HepG2 (cell line): ENCODE measurements at regions not wholly inside any gene's neighbourhood (a gene's known extent, or its start where the extent isn't known, plus 50 kb on each side); places are given as distances from the start of the nearest gene placed in this dataset.

Source experiments
- ATAC-seq: fragments of 200-7000 bp; cut with Tn5 transposase; 3 replicates; pipeline ENCODE4 v1.9.1; 2020; ENCODE audit warnings: mild to moderate bottlenecking, moderate library complexity
- BruUV-seq: library from RNA; stranded (reverse); fragments of 400-500 nt; replicated peaks from 2 replicates; lab custom pipeline; 2021; lab: Mats Ljungman, UMichigan
- CTCF ChIA-PET: fragments of 300-600 bp; formaldehyde crosslinking; extraction: SDS; loops from one replicate; lab custom pipeline; 2021; ENCODE audit warnings: low total read pairs, inconsistent platforms, low intra/inter-chr PET ratio; lab: Yijun Ruan, JAX
- POLR2A ChIA-PET: fragments of 350-600 bp; sonication (Branson Sonifier 250); formaldehyde crosslinking; loops from one replicate; lab custom pipeline; 2020; ENCODE audit warnings: antibody characterized with exemption, inconsistent platforms; lab: Yijun Ruan, JAX
- DNase-seq: peaks from one replicate; pipeline ENCODE4 v3.0.0-alpha.2; 2015; ENCODE audit warnings: low spot score
- FAIRE-seq: peaks from 3 replicates; lab custom pipeline; 2011; peaks lifted over from hg19 to GRCh38; lab: Jason Lieb, UNC
- H2AFZ ChIP-seq: one replicate; pipeline ENCODE4 v1.6.1; 2011; ENCODE audit warnings: low read length, inconsistent platforms
- H3K27ac ChIP-seq: fragments of 300-600 bp; 3 replicates; pipeline ENCODE4 v1.8.0; 2011; ENCODE audit warnings: mixed run types, mild to moderate bottlenecking, mixed read lengths, low read length, inconsistent platforms; ENCODE audit not compliant: insufficient read depth; ENCODE audit errors: extremely low read length
- H3K27me3 ChIP-seq, 2 experiments: fragments of 200-600 bp in 1 of 2; 2 replicates in 1 of 2; 3 replicates in 1 of 2; pipeline versions ENCODE4 v1.6.0 to v1.8.0; 2011; ENCODE audit warnings: low read length in 2 of 2, mild to moderate bottlenecking in 2 of 2, moderate library complexity in 2 of 2, inconsistent platforms in 1 of 2; ENCODE audit not compliant: insufficient read depth in 2 of 2, control insufficient read depth in 1 of 2
- H3K36me3 ChIP-seq, 2 experiments: fragments of 200-600 bp in 1 of 2; replicated peaks in 1 of 2; 2 replicates in 1 of 2; 3 replicates in 1 of 2; pipeline versions ENCODE4 v1.5.1 to v1.8.0; 2011; ENCODE audit warnings: low read length in 2 of 2, inconsistent platforms in 1 of 2; ENCODE audit not compliant: insufficient read depth in 2 of 2, control insufficient read depth in 1 of 2
- H3K4me1 ChIP-seq: 2 replicates; pipeline ENCODE4 v1.5.1; 2012; ENCODE audit warnings: low read length, inconsistent platforms; ENCODE audit not compliant: insufficient read depth
- H3K4me2 ChIP-seq: 2 replicates; pipeline ENCODE4 v1.6.0; 2011; ENCODE audit warnings: low read depth, low read length, inconsistent platforms
- H3K4me3 ChIP-seq, 3 experiments: fragments of 200-600 bp in 1 of 3; sonication (generic), shearing (Covaris generic) in 1 of 3; replicated peaks in 1 of 3; 2 replicates each; pipeline ENCODE4 v1.5.1; 2011 to 2016; ENCODE audit warnings: low read length in 3 of 3, inconsistent platforms in 2 of 3, low read depth in 2 of 3, mild to moderate bottlenecking in 2 of 3, control low read depth in 1 of 3, mixed read lengths in 1 of 3; ENCODE audit not compliant: insufficient read depth in 1 of 3
- H3K79me2 ChIP-seq: one replicate; pipeline ENCODE4 v1.6.1; 2011; ENCODE audit warnings: low read length, inconsistent platforms; ENCODE audit not compliant: insufficient read depth
- H3K9ac ChIP-seq: 2 replicates; pipeline ENCODE4 v1.6.0; 2011; ENCODE audit warnings: mild to moderate bottlenecking, low read depth, low read length, inconsistent platforms; ENCODE audit not compliant: insufficient read depth
- H3K9me3 ChIP-seq: 2 replicates; pipeline ENCODE4 v1.5.1; 2012; ENCODE audit warnings: mild to moderate bottlenecking, low read length
- H4K20me1 ChIP-seq: 2 replicates; pipeline ENCODE4 v1.6.0; 2011; ENCODE audit warnings: inconsistent platforms, mild to moderate bottlenecking, low read length, moderate library complexity; ENCODE audit not compliant: insufficient read depth
- ELF3 ChIP-seq: IDR thresholded peaks from 2 replicates; pipeline ENCODE4 v1.6.1; 2016; ENCODE audit warnings: missing genetic modification reagents, missing compliant biosample characterization
- HOMEZ ChIP-seq: IDR thresholded peaks from 2 replicates; pipeline ENCODE4 v1.6.1; 2016; ENCODE audit warnings: low read depth
- KDM5B ChIP-seq: sonication (generic); formaldehyde crosslinking; IDR thresholded peaks from 2 replicates; pipeline ENCODE4 v1.4.0; 2020; ENCODE audit warnings: missing genetic modification reagents, mild to moderate bottlenecking, borderline replicate concordance
- RXRB ChIP-seq: IDR thresholded peaks from 2 replicates; pipeline ENCODE4 v1.6.1; 2016; ENCODE audit warnings: borderline replicate concordance, missing genetic modification reagents, missing compliant biosample characterization
- SUZ12 ChIP-seq: fragments of 150-350 bp; IDR thresholded peaks from 2 replicates; pipeline ENCODE4 v1.6.1; 2014; ENCODE audit warnings: low read depth, low read length
- THRA ChIP-seq: sonication (generic); formaldehyde crosslinking; IDR thresholded peaks from 2 replicates; pipeline ENCODE4 v1.4.0; 2020; ENCODE audit warnings: missing genetic modification reagents, borderline replicate concordance
- TSC22D2 ChIP-seq: sonication (generic); formaldehyde crosslinking; IDR thresholded peaks from 2 replicates; pipeline ENCODE4 v1.5.1; 2020; ENCODE audit warnings: missing genetic modification reagents, mild to moderate bottlenecking, borderline replicate concordance
- U2AF2 ChIP-seq: fragments of 200-400 bp; formaldehyde crosslinking; IDR thresholded peaks from 2 replicates; pipeline ENCODE4 v1.6.1; 2017; ENCODE audit warnings: low read depth, mild to moderate bottlenecking, low read length
- ZBTB1 ChIP-seq: sonication (generic); formaldehyde crosslinking; IDR thresholded peaks from 2 replicates; pipeline ENCODE4 v1.4.0; 2020; ENCODE audit warnings: missing genetic modification reagents, borderline replicate concordance
- ZBTB21 ChIP-seq: sonication (generic); formaldehyde crosslinking; IDR thresholded peaks from 2 replicates; pipeline ENCODE4 v1.4.0; 2020; ENCODE audit warnings: missing genetic modification reagents
- ZBTB46 ChIP-seq: sonication (generic); formaldehyde crosslinking; IDR thresholded peaks from 2 replicates; pipeline ENCODE4 v1.4.0; 2020; ENCODE audit warnings: mild to moderate bottlenecking, missing genetic modification reagents, borderline replicate concordance
- ZNF562 ChIP-seq: sonication (generic); formaldehyde crosslinking; IDR thresholded peaks from 2 replicates; pipeline ENCODE4 v1.8.0; 2022; ENCODE audit warnings: missing genetic modification reagents, borderline replicate concordance
- ZNF724P ChIP-seq: sonication (generic); formaldehyde crosslinking; IDR thresholded peaks from 2 replicates; pipeline ENCODE4 v1.8.0; 2022; ENCODE audit warnings: missing genetic modification reagents, borderline replicate concordance
- ZNF737 ChIP-seq: sonication (generic); formaldehyde crosslinking; IDR thresholded peaks from 2 replicates; pipeline ENCODE4 v1.5.0; 2020; ENCODE audit warnings: missing genetic modification reagents, mild to moderate bottlenecking, borderline replicate concordance
- ZNF782 ChIP-seq: sonication (generic); formaldehyde crosslinking; IDR thresholded peaks from 2 replicates; pipeline ENCODE4 v1.4.0; 2020; ENCODE audit warnings: missing genetic modification reagents, mild to moderate bottlenecking, borderline replicate concordance
- WGBS: methylation state at CpG from one replicate; pipeline ENCODE4 v1.1.6; 2017; ENCODE audit warnings: low lambda C conversion rate; 5-methylcytosine and 5-hydroxymethylcytosine counted together
- in situ Hi-C: cut with HindIII; loops from 2 replicates; pipeline ENCODE4 v1.10.0; 2017; ENCODE audit warnings: low pct_unique_long_range_greater_than_20kb; ENCODE audit not compliant: extremely low pct_ligation_motif_present
- intact Hi-C: fragments of 100-400 bp; cut with micrococcal nuclease; formaldehyde crosslinking; loops from one replicate; pipeline ENCODE4 v1.10.0; 2022; ENCODE audit not compliant: unreplicated experiment
- TF ChIP-seq, protein P1 (sequence below): sonication (generic); formaldehyde crosslinking; IDR thresholded peaks from 2 replicates; pipeline ENCODE4 v1.4.0; 2020; ENCODE audit warnings: mild to moderate bottlenecking, low read depth, missing genetic modification reagents
- TF ChIP-seq, protein P2 (sequence below): sonication (generic); formaldehyde crosslinking; IDR thresholded peaks from 2 replicates; pipeline ENCODE4 v1.5.0; 2020; ENCODE audit warnings: missing genetic modification reagents, mild to moderate bottlenecking, borderline replicate concordance
- TF ChIP-seq, protein P3 (sequence below): sonication (generic); formaldehyde crosslinking; IDR thresholded peaks from 2 replicates; pipeline ENCODE4 v1.5.0; 2020; ENCODE audit warnings: missing genetic modification reagents, mild to moderate bottlenecking, borderline replicate concordance

DNA sequence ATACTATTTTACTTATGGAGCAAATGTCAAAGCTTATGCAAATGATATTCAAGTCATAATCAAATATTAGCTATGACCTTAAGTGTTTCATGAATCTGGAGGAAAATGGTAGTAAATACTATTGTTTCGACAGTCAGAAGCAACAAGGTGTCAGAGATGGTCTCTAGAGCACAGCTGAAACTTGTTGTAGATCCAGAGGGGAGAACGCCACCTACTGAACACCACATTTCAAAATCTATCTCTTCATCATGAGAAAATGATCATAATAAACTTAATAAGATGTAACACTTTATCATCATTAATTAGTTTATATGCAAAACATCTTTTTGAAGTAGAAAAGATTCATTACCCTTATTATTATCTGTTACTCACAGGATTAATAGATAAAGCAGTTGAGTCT is 418.7 kb downstream of the GATA3 start:
- intact Hi-C loops (no loop called here), in situ Hi-C loops (no loop called here)
- H3K36me3 ChIP-seq: no peaks in the 10 kb centered on the region
- TF ChIP-seq, protein P1, sequence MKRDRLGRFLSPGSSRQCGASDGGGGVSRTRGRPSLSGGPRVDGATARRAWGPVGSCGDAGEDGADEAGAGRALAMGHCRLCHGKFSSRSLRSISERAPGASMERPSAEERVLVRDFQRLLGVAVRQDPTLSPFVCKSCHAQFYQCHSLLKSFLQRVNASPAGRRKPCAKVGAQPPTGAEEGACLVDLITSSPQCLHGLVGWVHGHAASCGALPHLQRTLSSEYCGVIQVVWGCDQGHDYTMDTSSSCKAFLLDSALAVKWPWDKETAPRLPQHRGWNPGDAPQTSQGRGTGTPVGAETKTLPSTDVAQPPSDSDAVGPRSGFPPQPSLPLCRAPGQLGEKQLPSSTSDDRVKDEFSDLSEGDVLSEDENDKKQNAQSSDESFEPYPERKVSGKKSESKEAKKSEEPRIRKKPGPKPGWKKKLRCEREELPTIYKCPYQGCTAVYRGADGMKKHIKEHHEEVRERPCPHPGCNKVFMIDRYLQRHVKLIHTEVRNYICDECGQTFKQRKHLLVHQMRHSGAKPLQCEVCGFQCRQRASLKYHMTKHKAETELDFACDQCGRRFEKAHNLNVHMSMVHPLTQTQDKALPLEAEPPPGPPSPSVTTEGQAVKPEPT (CRISPR knock-in tag): no peak
- TF ChIP-seq KDM5B (CRISPR knock-in tag) (no peak), U2AF2 (no peak), ZBTB46 (CRISPR knock-in tag) (no peak), ZNF737 (CRISPR knock-in tag) (no peak), THRA (no peak), TSC22D2 (CRISPR knock-in tag) (no peak), ZBTB21 (CRISPR knock-in tag) (no peak), SUZ12 (no peak), HOMEZ (CRISPR knock-in tag) (no peak), ZNF782 (CRISPR knock-in tag) (no peak), ZBTB1 (no peak), ZNF562 (no peak), ZNF724P (no peak), RXRB (CRISPR knock-in tag) (no peak), ELF3 (no peak)
- TF ChIP-seq, protein P2, sequence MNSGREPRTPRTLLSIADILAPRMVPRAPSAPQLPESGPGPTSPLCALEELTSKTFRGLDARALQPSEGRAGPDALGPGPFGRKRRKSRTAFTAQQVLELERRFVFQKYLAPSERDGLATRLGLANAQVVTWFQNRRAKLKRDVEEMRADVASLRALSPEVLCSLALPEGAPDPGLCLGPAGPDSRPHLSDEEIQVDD (CRISPR knock-in tag): no peak
- TF ChIP-seq, protein P3, sequence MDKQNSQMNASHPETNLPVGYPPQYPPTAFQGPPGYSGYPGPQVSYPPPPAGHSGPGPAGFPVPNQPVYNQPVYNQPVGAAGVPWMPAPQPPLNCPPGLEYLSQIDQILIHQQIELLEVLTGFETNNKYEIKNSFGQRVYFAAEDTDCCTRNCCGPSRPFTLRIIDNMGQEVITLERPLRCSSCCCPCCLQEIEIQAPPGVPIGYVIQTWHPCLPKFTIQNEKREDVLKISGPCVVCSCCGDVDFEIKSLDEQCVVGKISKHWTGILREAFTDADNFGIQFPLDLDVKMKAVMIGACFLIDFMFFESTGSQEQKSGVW (CRISPR knock-in tag): no peak
- ChIA-PET CTCF (no interaction called here), POLR2A (no interaction called here)
- no peaks in the 10 kb centered on the region for H3K4me1 ChIP-seq
- no peaks in the 10 kb centered on the region for H3K79me2 ChIP-seq
- FAIRE-seq: no peak
- no peak overlapping the region for H3K27ac ChIP-seq
- no peak for ATAC-seq
- no peak overlapping the region for H3K9ac ChIP-seq
- peaks cover 10% of the 10 kb centered on the region; the same call in 1 of the 2 replicates for H3K9me3 ChIP-seq
- H4K20me1 ChIP-seq: no peaks in the 10 kb centered on the region
- BruUV-seq: no TSS peak
- H3K27me3 ChIP-seq: no peaks in the 10 kb centered on the region
- 25% methylated on average over 2 of the region's 2 CpGs for WGBS
- H3K4me2 ChIP-seq: no peak overlapping the region
- H3K4me3 ChIP-seq: no peak overlapping the region
- DNase-seq: no peak
- no peak overlapping the region for H2AFZ ChIP-seq
